Activated CD4-positive, alpha-beta memory T cell treated with anti-CD3 and anti-CD28 coated beads, Interleukin-2, amount 10 ng/mL, durations not matched to agents 7 days and 5 days (primary cell): ENCODE measurements at regions not wholly inside any gene's neighbourhood (a gene's known extent, or its start where the extent isn't known, plus 50 kb on each side); places are given as distances from the start of the nearest gene placed in this dataset.

Experiments used
- CTCF ChIA-PET: fragments of 350-600 bp; sonication (Branson Sonifier 250); formaldehyde crosslinking; loops from one replicate; lab custom pipeline; 2021; ENCODE audit warnings: antibody characterized with exemption, inconsistent platforms; lab: Charles Lee
- POLR2A ChIA-PET: fragments of 350-600 bp; sonication (Branson Sonifier 250); formaldehyde crosslinking; loops from one replicate; lab custom pipeline; 2021; ENCODE audit warnings: antibody characterized with exemption; lab: Charles Lee
- DNase-seq: peaks from one replicate; pipeline ENCODE4 v3.0.0-alpha.2; 2020
- H3K27ac Mint-ChIP-seq: one replicate; pipeline ENCODE4 v1.8.0; 2021; ENCODE audit warnings: mild to moderate bottlenecking, mixed read lengths
- H3K27me3 Mint-ChIP-seq: one replicate; pipeline ENCODE4 v1.8.0; 2021; ENCODE audit warnings: mixed read lengths
- H3K36me3 Mint-ChIP-seq: one replicate; pipeline ENCODE4 v1.8.0; 2021; ENCODE audit warnings: low read depth, mixed read lengths
- H3K4me1 Mint-ChIP-seq: one replicate; pipeline ENCODE4 v1.8.0; 2021; ENCODE audit warnings: mixed read lengths
- H3K4me3 Mint-ChIP-seq: one replicate; pipeline ENCODE4 v1.8.0; 2021; ENCODE audit warnings: mild to moderate bottlenecking, mixed read lengths
- H3K9me3 Mint-ChIP-seq: one replicate; pipeline ENCODE4 v1.8.0; 2021; ENCODE audit warnings: mixed read lengths

- ChIA-PET POLR2A (no interaction called here), CTCF (no interaction called here)
- H3K27ac Mint-ChIP-seq, result no peak overlapping the region
- H3K4me1 Mint-ChIP-seq, result no peaks in the 10 kb centered on the region
- H3K4me3 Mint-ChIP-seq, result no peak overlapping the region
- no peaks in the 10 kb centered on the region for H3K36me3 Mint-ChIP-seq
- no peaks in the 10 kb centered on the region for H3K27me3 Mint-ChIP-seq
- DNase-seq, result no peak
- H3K9me3 Mint-ChIP-seq, result peaks cover 5% of the 10 kb centered on the region
Measured at GRCh38 chr9:135199489-135199888, 112.0 kb downstream of the OLFM1 start.

GRCh38 chr9:135201711-135202110, 114.2 kb downstream of the OLFM1 start:
- H3K27me3 Mint-ChIP-seq, result no peaks in the 10 kb centered on the region
- no peak overlapping the region for H3K4me3 Mint-ChIP-seq
- H3K4me1 Mint-ChIP-seq, result no peaks in the 10 kb centered on the region
- ChIA-PET CTCF (no interaction called here), POLR2A (no interaction called here)
- H3K27ac Mint-ChIP-seq, result no peak overlapping the region
- H3K36me3 Mint-ChIP-seq, result no peaks in the 10 kb centered on the region
- no peak for DNase-seq
- peaks cover 4% of the 10 kb centered on the region for H3K9me3 Mint-ChIP-seq

GRCh38 chr9:135204177-135204576, 116.7 kb downstream of the OLFM1 start:
- H3K27me3 Mint-ChIP-seq, result no peaks in the 10 kb centered on the region
- H3K9me3 Mint-ChIP-seq, result no peaks in the 10 kb centered on the region
- H3K4me3 Mint-ChIP-seq, result no peak overlapping the region
- no peak overlapping the region for H3K27ac Mint-ChIP-seq
- no peaks in the 10 kb centered on the region for H3K36me3 Mint-ChIP-seq
- ChIA-PET POLR2A (no interaction called here), CTCF (no interaction called here)
- DNase-seq, result no peak
- no peaks in the 10 kb centered on the region for H3K4me1 Mint-ChIP-seq

- Mint-ChIP-seq H3K36me3 (no peaks in the 10 kb centered on the region), H3K4me1 (no peaks in the 10 kb centered on the region)
- POLR2A ChIA-PET, result interaction anchor here (0.7 kb wide), 1 partner anchor 17 kb away, joined by 3 read pairs; no protein-coding TSS in a partner anchor
Measured at GRCh38 chr9:135209136-135209535, 121.7 kb downstream of the OLFM1 start.

GRCh38 chr9:135209852-135210251, 122.4 kb downstream of the OLFM1 start:
- Mint-ChIP-seq H3K4me1 (no peaks in the 10 kb centered on the region), H3K9me3 (no peaks in the 10 kb centered on the region), H3K27me3 (no peaks in the 10 kb centered on the region), H3K4me3 (no peak overlapping the region), H3K36me3 (no peaks in the 10 kb centered on the region), H3K27ac (no peak overlapping the region)
- no peak for DNase-seq
- ChIA-PET CTCF (no interaction called here), POLR2A (no interaction called here)

More at GRCh38 chr9:135209136-135209535, 121.7 kb downstream of the OLFM1 start:
- H3K9me3 Mint-ChIP-seq, result no peaks in the 10 kb centered on the region
- no peaks in the 10 kb centered on the region for H3K27me3 Mint-ChIP-seq
- DNase-seq, result no peak
- no peak overlapping the region for H3K27ac Mint-ChIP-seq
- H3K4me3 Mint-ChIP-seq, result no peak overlapping the region
- CTCF ChIA-PET, result no interaction called here

GRCh38 chr9:135210676-135211523, 123.4 kb downstream of the OLFM1 start:
- Mint-ChIP-seq H3K36me3 (no peaks in the 10 kb centered on the region), H3K4me1 (no peaks in the 10 kb centered on the region), H3K4me3 (no peak overlapping the region), H3K9me3 (no peaks in the 10 kb centered on the region), H3K27me3 (no peaks in the 10 kb centered on the region), H3K27ac (no peak overlapping the region)
- DNase-seq, result no peak
- ChIA-PET POLR2A (no interaction called here), CTCF (no interaction called here)

- no peak overlapping the region for H3K27ac Mint-ChIP-seq
- H3K36me3 Mint-ChIP-seq, result no peaks in the 10 kb centered on the region
- no peak overlapping the region for H3K4me3 Mint-ChIP-seq
- ChIA-PET CTCF (no interaction called here), POLR2A (no interaction called here)
- no peaks in the 10 kb centered on the region for H3K4me1 Mint-ChIP-seq
- H3K27me3 Mint-ChIP-seq, result no peaks in the 10 kb centered on the region
- DNase-seq, result no peak
- H3K9me3 Mint-ChIP-seq, result no peaks in the 10 kb centered on the region
Measured at GRCh38 chr9:135211524-135211890, 124.0 kb downstream of the OLFM1 start.

- no peak overlapping the region for H3K4me3 Mint-ChIP-seq
- POLR2A ChIA-PET, result no interaction called here
Measured at GRCh38 chr9:135212961-135213360, 125.5 kb downstream of the OLFM1 start.

GRCh38 chr9:135213566-135213965, 126.1 kb downstream of the OLFM1 start:
- H3K4me3 Mint-ChIP-seq, result no peak overlapping the region
- no peaks in the 10 kb centered on the region for H3K27me3 Mint-ChIP-seq
- H3K9me3 Mint-ChIP-seq, result no peaks in the 10 kb centered on the region
- ChIA-PET POLR2A (no interaction called here), CTCF (no interaction called here)
- H3K27ac Mint-ChIP-seq, result no peak overlapping the region
- DNase-seq, result no peak
- no peaks in the 10 kb centered on the region for H3K36me3 Mint-ChIP-seq
- no peaks in the 10 kb centered on the region for H3K4me1 Mint-ChIP-seq

More at GRCh38 chr9:135212961-135213360, 125.5 kb downstream of the OLFM1 start:
- no peaks in the 10 kb centered on the region for H3K36me3 Mint-ChIP-seq
- H3K4me1 Mint-ChIP-seq, result no peaks in the 10 kb centered on the region
- DNase-seq, result no peak
- CTCF ChIA-PET, result no interaction called here
- H3K9me3 Mint-ChIP-seq, result no peaks in the 10 kb centered on the region
- no peaks in the 10 kb centered on the region for H3K27me3 Mint-ChIP-seq
- H3K27ac Mint-ChIP-seq, result no peak overlapping the region

- CTCF ChIA-PET, result no interaction called here
Measured at GRCh38 chr9:135214054-135214640, 126.7 kb downstream of the OLFM1 start.

GRCh38 chr9:135214706-135215105, 127.2 kb downstream of the OLFM1 start:
- Mint-ChIP-seq H3K4me3 (no peak overlapping the region), H3K27me3 (no peaks in the 10 kb centered on the region), H3K27ac (no peak overlapping the region), H3K9me3 (no peaks in the 10 kb centered on the region), H3K36me3 (no peaks in the 10 kb centered on the region), H3K4me1 (no peaks in the 10 kb centered on the region)
- no peak for DNase-seq
- POLR2A ChIA-PET, result no interaction called here
- CTCF ChIA-PET, result no interaction called here

More at GRCh38 chr9:135214054-135214640, 126.7 kb downstream of the OLFM1 start:
- Mint-ChIP-seq H3K27me3 (no peaks in the 10 kb centered on the region), H3K27ac (no peak overlapping the region), H3K4me1 (no peaks in the 10 kb centered on the region), H3K36me3 (no peaks in the 10 kb centered on the region), H3K4me3 (no peak overlapping the region), H3K9me3 (no peaks in the 10 kb centered on the region)
- POLR2A ChIA-PET, result no interaction called here
- DNase-seq, result no peak

- Mint-ChIP-seq H3K4me1 (no peaks in the 10 kb centered on the region), H3K36me3 (no peaks in the 10 kb centered on the region), H3K9me3 (no peaks in the 10 kb centered on the region), H3K27ac (no peak overlapping the region), H3K27me3 (no peaks in the 10 kb centered on the region), H3K4me3 (no peak overlapping the region)
- ChIA-PET POLR2A (no interaction called here), CTCF (no interaction called here)
- DNase-seq, result no peak
Measured at GRCh38 chr9:135215571-135216161, 128.2 kb downstream of the OLFM1 start.

GRCh38 chr9:135216236-135216635, 128.8 kb downstream of the OLFM1 start:
- no peak for DNase-seq
- Mint-ChIP-seq H3K4me1 (no peaks in the 10 kb centered on the region), H3K27ac (no peak overlapping the region), H3K27me3 (no peaks in the 10 kb centered on the region), H3K9me3 (no peaks in the 10 kb centered on the region), H3K36me3 (no peaks in the 10 kb centered on the region), H3K4me3 (no peak overlapping the region)
- POLR2A ChIA-PET, result no interaction called here
- CTCF ChIA-PET, result no interaction called here
